HCT116 (cell line): ENCODE measurements at regions not wholly inside any gene's neighbourhood (a gene's known extent, or its start where the extent isn't known, plus 50 kb on each side); places are given as distances from the start of the nearest gene placed in this dataset.

Source experiments
- CEBPB ChIP-seq: IDR thresholded peaks from 2 replicates; pipeline ENCODE4 v1.6.1; 2012; ENCODE audit warnings: low read depth
- EZH2 ChIP-seq: fragments of 200-600 bp; sonication (generic); IDR thresholded peaks from 2 replicates; pipeline ENCODE4 v1.6.1; 2017; ENCODE audit warnings: antibody characterized with exemption, mixed run types
- EZH2phosphoT487 ChIP-seq: fragments of 200-600 bp; IDR thresholded peaks from 2 replicates; pipeline ENCODE4 v1.6.1; 2018; ENCODE audit warnings: antibody characterized with exemption, borderline replicate concordance
- JUND ChIP-seq: IDR thresholded peaks from 2 replicates; pipeline ENCODE4 v1.6.1; 2012
- POLR2A ChIP-seq: IDR thresholded peaks from 2 replicates; pipeline ENCODE4 v1.7.0; 2011; ENCODE audit warnings: borderline replicate concordance; ENCODE audit not compliant: insufficient read depth, insufficient read length; ENCODE audit errors: extremely low read depth
- POLR2AphosphoS5 ChIP-seq: IDR thresholded peaks from 2 replicates; pipeline ENCODE4 v1.6.1; 2011; ENCODE audit warnings: mild to moderate bottlenecking, low read depth, low read length, moderate library complexity
- RAD21 ChIP-seq: IDR thresholded peaks from 2 replicates; pipeline ENCODE4 v1.6.1; 2012; ENCODE audit warnings: low read depth, mild to moderate bottlenecking
- SP1 ChIP-seq: IDR thresholded peaks from 2 replicates; pipeline ENCODE4 v1.6.1; 2012; ENCODE audit warnings: low read depth
- YY1 ChIP-seq: IDR thresholded peaks from 2 replicates; pipeline ENCODE4 v1.6.1; 2011; ENCODE audit warnings: low read length, low read depth, moderate library complexity, mild to moderate bottlenecking; ENCODE audit not compliant: insufficient replicate concordance; ENCODE audit errors: extremely low read depth
- ZFX ChIP-seq: fragments of 450-650 bp; IDR thresholded peaks from 2 replicates; pipeline ENCODE4 v1.6.1; 2017
- ZNF274 ChIP-seq: fragments of 200-500 bp; sonication (Bioruptor generic); IDR thresholded peaks from 2 replicates; pipeline ENCODE4 v1.6.1; 2014; ENCODE audit warnings: mild to moderate bottlenecking, low read depth, low read length, inconsistent platforms
- TF ChIP-seq, protein P1 (sequence below): IDR thresholded peaks from 2 replicates; pipeline ENCODE4 v1.6.1; 2012; ENCODE audit warnings: low read depth
- TF ChIP-seq, protein P2 (sequence below), 3 experiments: fragments of 200-600 bp in 1 of 3; sonication (generic) in 1 of 3; IDR thresholded peaks in 2 of 3; conservative IDR thresholded peaks in 1 of 3; 2 replicates each; pipeline ENCODE4 v1.5.1; 2012 to 2017; ENCODE audit warnings: low read depth in 2 of 3, low read length in 2 of 3, antibody characterized with exemption in 1 of 3, borderline replicate concordance in 1 of 3, control low read depth in 1 of 3, mild to moderate bottlenecking in 1 of 3, mixed read lengths in 1 of 3, mixed run types in 1 of 3, moderate library complexity in 1 of 3; ENCODE audit not compliant: insufficient read depth in 1 of 3
- TF ChIP-seq, protein P3 (sequence below): IDR thresholded peaks from 2 replicates; pipeline ENCODE4 v1.6.1; 2012

DNA sequence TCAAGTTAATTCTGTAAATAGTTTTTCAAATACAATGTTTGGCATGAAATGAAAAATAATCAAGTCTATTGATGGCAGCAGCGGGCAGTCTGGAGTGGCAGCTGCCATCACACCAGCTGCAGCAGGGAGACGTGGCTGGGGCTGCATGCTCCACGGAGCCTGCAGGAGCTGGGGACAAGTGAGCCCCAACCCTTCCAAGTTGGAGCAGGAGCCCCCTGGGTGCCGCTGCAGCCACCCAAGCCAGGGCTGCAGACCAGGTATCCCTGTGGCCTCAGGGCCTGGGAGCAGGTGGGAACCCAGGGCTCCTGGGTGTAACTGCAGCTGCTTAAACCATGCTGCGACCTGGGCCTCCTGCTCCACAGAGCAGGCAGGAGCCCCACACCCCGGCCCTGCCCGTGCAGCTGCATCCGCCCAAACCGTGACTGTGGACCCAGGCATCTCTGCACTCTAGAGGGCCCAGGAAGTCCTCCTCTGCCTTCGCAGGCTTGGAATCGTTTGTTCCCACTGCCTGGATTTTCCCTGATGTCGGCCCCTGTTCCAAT, 257.4 kb downstream of the PLOD2 start:
- TF ChIP-seq, protein P1, sequence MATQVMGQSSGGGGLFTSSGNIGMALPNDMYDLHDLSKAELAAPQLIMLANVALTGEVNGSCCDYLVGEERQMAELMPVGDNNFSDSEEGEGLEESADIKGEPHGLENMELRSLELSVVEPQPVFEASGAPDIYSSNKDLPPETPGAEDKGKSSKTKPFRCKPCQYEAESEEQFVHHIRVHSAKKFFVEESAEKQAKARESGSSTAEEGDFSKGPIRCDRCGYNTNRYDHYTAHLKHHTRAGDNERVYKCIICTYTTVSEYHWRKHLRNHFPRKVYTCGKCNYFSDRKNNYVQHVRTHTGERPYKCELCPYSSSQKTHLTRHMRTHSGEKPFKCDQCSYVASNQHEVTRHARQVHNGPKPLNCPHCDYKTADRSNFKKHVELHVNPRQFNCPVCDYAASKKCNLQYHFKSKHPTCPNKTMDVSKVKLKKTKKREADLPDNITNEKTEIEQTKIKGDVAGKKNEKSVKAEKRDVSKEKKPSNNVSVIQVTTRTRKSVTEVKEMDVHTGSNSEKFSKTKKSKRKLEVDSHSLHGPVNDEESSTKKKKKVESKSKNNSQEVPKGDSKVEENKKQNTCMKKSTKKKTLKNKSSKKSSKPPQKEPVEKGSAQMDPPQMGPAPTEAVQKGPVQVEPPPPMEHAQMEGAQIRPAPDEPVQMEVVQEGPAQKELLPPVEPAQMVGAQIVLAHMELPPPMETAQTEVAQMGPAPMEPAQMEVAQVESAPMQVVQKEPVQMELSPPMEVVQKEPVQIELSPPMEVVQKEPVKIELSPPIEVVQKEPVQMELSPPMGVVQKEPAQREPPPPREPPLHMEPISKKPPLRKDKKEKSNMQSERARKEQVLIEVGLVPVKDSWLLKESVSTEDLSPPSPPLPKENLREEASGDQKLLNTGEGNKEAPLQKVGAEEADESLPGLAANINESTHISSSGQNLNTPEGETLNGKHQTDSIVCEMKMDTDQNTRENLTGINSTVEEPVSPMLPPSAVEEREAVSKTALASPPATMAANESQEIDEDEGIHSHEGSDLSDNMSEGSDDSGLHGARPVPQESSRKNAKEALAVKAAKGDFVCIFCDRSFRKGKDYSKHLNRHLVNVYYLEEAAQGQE: no peak
- no peak for TF ChIP-seq POLR2AphosphoS5
- TF ChIP-seq POLR2A: no peak
- TF ChIP-seq, protein P2, sequence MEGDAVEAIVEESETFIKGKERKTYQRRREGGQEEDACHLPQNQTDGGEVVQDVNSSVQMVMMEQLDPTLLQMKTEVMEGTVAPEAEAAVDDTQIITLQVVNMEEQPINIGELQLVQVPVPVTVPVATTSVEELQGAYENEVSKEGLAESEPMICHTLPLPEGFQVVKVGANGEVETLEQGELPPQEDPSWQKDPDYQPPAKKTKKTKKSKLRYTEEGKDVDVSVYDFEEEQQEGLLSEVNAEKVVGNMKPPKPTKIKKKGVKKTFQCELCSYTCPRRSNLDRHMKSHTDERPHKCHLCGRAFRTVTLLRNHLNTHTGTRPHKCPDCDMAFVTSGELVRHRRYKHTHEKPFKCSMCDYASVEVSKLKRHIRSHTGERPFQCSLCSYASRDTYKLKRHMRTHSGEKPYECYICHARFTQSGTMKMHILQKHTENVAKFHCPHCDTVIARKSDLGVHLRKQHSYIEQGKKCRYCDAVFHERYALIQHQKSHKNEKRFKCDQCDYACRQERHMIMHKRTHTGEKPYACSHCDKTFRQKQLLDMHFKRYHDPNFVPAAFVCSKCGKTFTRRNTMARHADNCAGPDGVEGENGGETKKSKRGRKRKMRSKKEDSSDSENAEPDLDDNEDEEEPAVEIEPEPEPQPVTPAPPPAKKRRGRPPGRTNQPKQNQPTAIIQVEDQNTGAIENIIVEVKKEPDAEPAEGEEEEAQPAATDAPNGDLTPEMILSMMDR (IDR thresholded peaks at IDR 0.05 in 2 of 3, conservative IDR thresholded peaks at IDR 0.05 in 1 of 3; ENCODE audit: borderline replicate concordance in 1 of 3, insufficient read depth in 1 of 3, low read depth in 2 of 3, low read length in 2 of 3): no peak
- no peak for TF ChIP-seq EZH2
- no peak for TF ChIP-seq YY1
- TF ChIP-seq RAD21: no peak
- TF ChIP-seq EZH2phosphoT487: no peak
- no peak for TF ChIP-seq ZNF274
- TF ChIP-seq CEBPB: no peak
- TF ChIP-seq ZFX: no peak
- no peak for TF ChIP-seq JUND
- TF ChIP-seq, protein P3, sequence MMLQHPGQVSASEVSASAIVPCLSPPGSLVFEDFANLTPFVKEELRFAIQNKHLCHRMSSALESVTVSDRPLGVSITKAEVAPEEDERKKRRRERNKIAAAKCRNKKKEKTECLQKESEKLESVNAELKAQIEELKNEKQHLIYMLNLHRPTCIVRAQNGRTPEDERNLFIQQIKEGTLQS: no peak
- TF ChIP-seq SP1: no peak
